B cell (primary cell): ENCODE measurements at regions not wholly inside any gene's neighbourhood (a gene's known extent, or its start where the extent isn't known, plus 50 kb on each side); places are given as distances from the start of the nearest gene placed in this dataset.

ENCODE experiments used
- ATAC-seq: fragments of 200-7000 bp; cut with Tn5 transposase; one replicate; pipeline ENCODE4 v1.10.0; 2021; ENCODE audit warnings: low read depth, mild to moderate bottlenecking, moderate number of reproducible peaks, moderate library complexity
- CTCF ChIA-PET: fragments of 350-600 bp; sonication (Branson Sonifier 250); formaldehyde crosslinking; loops from one replicate; lab custom pipeline; 2021; ENCODE audit warnings: antibody characterized with exemption, inconsistent platforms; lab: Charles Lee
- POLR2A ChIA-PET: fragments of 350-600 bp; sonication (Branson Sonifier 250); formaldehyde crosslinking; loops from one replicate; lab custom pipeline; 2021; ENCODE audit warnings: antibody characterized with exemption; lab: Charles Lee
- DNase-seq: peaks from one replicate; pipeline ENCODE4 v3.0.0; 2013
- H2AFZ ChIP-seq: 2 replicates; pipeline ENCODE4 v1.6.1; 2012; ENCODE audit warnings: mild to moderate bottlenecking, low read depth, low read length; ENCODE audit not compliant: insufficient read depth, poor library complexity, severe bottlenecking
- H3K27ac ChIP-seq, 2 donors: 1 replicate in 1 of 2; 2 replicates in 1 of 2; pipeline ENCODE4 v1.5.1; 2012 to 2013; ENCODE audit warnings: low read length in 2 of 2, mild to moderate bottlenecking in 2 of 2, moderate library complexity in 1 of 2
- H3K27me3 ChIP-seq, 4 experiments: fragments of 200-600 bp in 1 of 4; sonication (generic) in 1 of 4; replicated peaks in 1 of 4; 1 replicate in 2 of 4; 2 replicates in 2 of 4; pipeline versions ENCODE4 v1.6.1 to v1.7.0; 2013 to 2016; ENCODE audit warnings: low read length in 3 of 4, mild to moderate bottlenecking in 2 of 4, mixed read lengths in 1 of 4, moderate library complexity in 1 of 4; ENCODE audit not compliant: insufficient read depth in 4 of 4, control insufficient read depth in 3 of 4; ENCODE audit errors: control extremely low read depth in 1 of 4
- H3K36me3 ChIP-seq, 2 experiments: replicated peaks in 1 of 2; 1 replicate in 1 of 2; 2 replicates in 1 of 2; pipeline versions ENCODE4 v1.6.1 to v1.7.1; 2013; ENCODE audit warnings: low read length in 1 of 2; ENCODE audit not compliant: insufficient read depth in 2 of 2, control insufficient read depth in 1 of 2; ENCODE audit errors: control extremely low read depth in 1 of 2, extremely low read depth in 1 of 2
- H3K4me1 ChIP-seq, 2 donors: fragments of 200-600 bp in 1 of 2; sonication (generic) in 1 of 2; 1 replicate in 1 of 2; 2 replicates in 1 of 2; pipeline versions ENCODE4 v1.5.1 to v1.6.1; 2013 to 2017; ENCODE audit warnings: low read length in 2 of 2; ENCODE audit not compliant: control insufficient read depth in 2 of 2, insufficient read depth in 2 of 2
- H3K4me2 ChIP-seq: replicated peaks from 2 replicates; pipeline ENCODE3; 2012; ENCODE audit warnings: mild to moderate bottlenecking, low read depth, low read length; ENCODE audit not compliant: poor library complexity, severe bottlenecking
- H3K4me3 ChIP-seq, 5 experiments: fragments of 200-600 bp in 1 of 5; sonication (generic) in 1 of 5; 1 replicate in 3 of 5; 2 replicates in 2 of 5; pipeline versions ENCODE4 v1.5.1 to v1.7.0; 2011 to 2016; ENCODE audit warnings: low read length in 4 of 5, mild to moderate bottlenecking in 4 of 5, low read depth in 2 of 5, control low read depth in 1 of 5, moderate library complexity in 1 of 5; ENCODE audit not compliant: insufficient read depth in 1 of 5; ENCODE audit errors: control extremely low read depth in 1 of 5, extremely low read depth in 1 of 5
- H3K79me2 ChIP-seq: fragments of 200-600 bp; sonication (generic); one replicate; pipeline ENCODE4 v1.6.0; 2016; ENCODE audit warnings: low read length; ENCODE audit not compliant: control insufficient read depth, insufficient read depth
- H3K9ac ChIP-seq: fragments of 200-600 bp; sonication (generic); 2 replicates; pipeline ENCODE4 v1.6.1; 2017; ENCODE audit warnings: mild to moderate bottlenecking, low read length, moderate library complexity
- H3K9me3 ChIP-seq, 3 donors: one replicate each; pipeline versions ENCODE4 v1.6.1 to v1.7.1; 2013; ENCODE audit warnings: low read length in 2 of 3; ENCODE audit not compliant: control insufficient read depth in 2 of 3, insufficient read depth in 1 of 3; ENCODE audit errors: control extremely low read depth in 1 of 3
- H4K20me1 ChIP-seq: 2 replicates; pipeline ENCODE4 v1.6.0; 2012; ENCODE audit warnings: mild to moderate bottlenecking, low read length; ENCODE audit not compliant: insufficient read depth, control insufficient read depth, poor library complexity, severe bottlenecking
- H3K27ac Mint-ChIP-seq: one replicate; pipeline ENCODE4 v1.8.0; 2021; ENCODE audit warnings: mixed read lengths
- H3K27me3 Mint-ChIP-seq: one replicate; pipeline ENCODE4 v1.8.0; 2021; ENCODE audit warnings: mixed read lengths
- H3K4me1 Mint-ChIP-seq: one replicate; pipeline ENCODE4 v1.8.0; 2021; ENCODE audit warnings: mixed read lengths
- H3K4me3 Mint-ChIP-seq: one replicate; pipeline ENCODE4 v1.8.0; 2021; ENCODE audit warnings: mixed read lengths
- H3K9me3 Mint-ChIP-seq: one replicate; pipeline ENCODE4 v1.8.0; 2022; ENCODE audit warnings: mixed read lengths; ENCODE audit not compliant: insufficient read depth
- EZH2 ChIP-seq: IDR thresholded peaks from 2 replicates; pipeline ENCODE4 v1.6.1; 2012; ENCODE audit warnings: borderline replicate concordance, low read depth, mild to moderate bottlenecking, moderate library complexity, low read length; ENCODE audit not compliant: insufficient read depth, poor library complexity, severe bottlenecking
- WGBS: methylation state at CpG from one replicate; pipeline ENCODE4 v1.1.5; 2013; ENCODE audit warnings: missing lambda C conversion rate; ENCODE audit not compliant: insufficient coverage; 5-methylcytosine and 5-hydroxymethylcytosine counted together
- intact Hi-C: fragments of 100-400 bp; cut with micrococcal nuclease; formaldehyde crosslinking; loops from one replicate; pipeline ENCODE4 v1.10.0; 2022
- TF ChIP-seq, protein P1 (sequence below): fragments of 200-600 bp; IDR thresholded peaks from one replicate; pipeline ENCODE4 v1.8.0; 2022; ENCODE audit warnings: antibody characterized with exemption, mild to moderate bottlenecking

DNA sequence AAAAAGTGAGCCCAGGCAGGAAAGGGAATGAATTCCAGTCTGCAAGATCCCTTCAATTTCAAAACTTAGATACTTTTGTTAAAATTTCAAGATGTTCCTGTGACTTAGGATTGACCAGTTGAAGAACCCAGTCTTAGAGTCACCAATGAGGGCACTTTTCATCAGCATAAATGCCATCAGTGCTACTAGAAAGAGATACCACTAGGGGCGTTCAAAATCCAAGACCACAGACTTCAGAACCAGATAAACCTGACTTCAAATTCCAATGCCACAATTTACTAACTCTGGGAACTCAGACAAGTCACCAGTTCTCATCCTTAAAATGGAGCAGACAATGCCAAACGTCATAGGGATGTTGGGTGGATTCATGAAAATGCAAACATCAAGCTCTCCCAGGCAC is 523.2 kb downstream of the BUD13 start:
- DNase-seq: no peak
- Histone ChIP-seq H3K27me3 (no peaks in the 10 kb centered on the region), H3K4me1 (no peaks in the 10 kb centered on the region), H3K9ac (no peak overlapping the region), H3K9me3 (peaks cover 0 to 12% (median 0%) of the 10 kb centered on the region in 3 donors), H3K79me2 (no peaks in the 10 kb centered on the region), H3K27ac (no peak overlapping the region), H3K4me2 (no peak overlapping the region), H3K36me3 (no peaks in the 10 kb centered on the region), H2AFZ (no peak overlapping the region), H3K4me3 (no peak overlapping the region), H4K20me1 (no peaks in the 10 kb centered on the region)
- ChIA-PET CTCF (no interaction called here), POLR2A (no interaction called here)
- no peaks in the 10 kb centered on the region for H3K4me1 Mint-ChIP-seq
- WGBS: 90% methylated on average over 2 of the region's 2 CpGs
- H3K9me3 Mint-ChIP-seq: peaks cover 2% of the 10 kb centered on the region
- H3K4me3 Mint-ChIP-seq: no peak overlapping the region
- H3K27me3 Mint-ChIP-seq: no peaks in the 10 kb centered on the region
- TF ChIP-seq EZH2: no peak
- TF ChIP-seq, protein P1, sequence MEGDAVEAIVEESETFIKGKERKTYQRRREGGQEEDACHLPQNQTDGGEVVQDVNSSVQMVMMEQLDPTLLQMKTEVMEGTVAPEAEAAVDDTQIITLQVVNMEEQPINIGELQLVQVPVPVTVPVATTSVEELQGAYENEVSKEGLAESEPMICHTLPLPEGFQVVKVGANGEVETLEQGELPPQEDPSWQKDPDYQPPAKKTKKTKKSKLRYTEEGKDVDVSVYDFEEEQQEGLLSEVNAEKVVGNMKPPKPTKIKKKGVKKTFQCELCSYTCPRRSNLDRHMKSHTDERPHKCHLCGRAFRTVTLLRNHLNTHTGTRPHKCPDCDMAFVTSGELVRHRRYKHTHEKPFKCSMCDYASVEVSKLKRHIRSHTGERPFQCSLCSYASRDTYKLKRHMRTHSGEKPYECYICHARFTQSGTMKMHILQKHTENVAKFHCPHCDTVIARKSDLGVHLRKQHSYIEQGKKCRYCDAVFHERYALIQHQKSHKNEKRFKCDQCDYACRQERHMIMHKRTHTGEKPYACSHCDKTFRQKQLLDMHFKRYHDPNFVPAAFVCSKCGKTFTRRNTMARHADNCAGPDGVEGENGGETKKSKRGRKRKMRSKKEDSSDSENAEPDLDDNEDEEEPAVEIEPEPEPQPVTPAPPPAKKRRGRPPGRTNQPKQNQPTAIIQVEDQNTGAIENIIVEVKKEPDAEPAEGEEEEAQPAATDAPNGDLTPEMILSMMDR: no peak
- H3K27ac Mint-ChIP-seq: no peak overlapping the region
- intact Hi-C loops: no loop called here
- ATAC-seq: no peak

DNA sequence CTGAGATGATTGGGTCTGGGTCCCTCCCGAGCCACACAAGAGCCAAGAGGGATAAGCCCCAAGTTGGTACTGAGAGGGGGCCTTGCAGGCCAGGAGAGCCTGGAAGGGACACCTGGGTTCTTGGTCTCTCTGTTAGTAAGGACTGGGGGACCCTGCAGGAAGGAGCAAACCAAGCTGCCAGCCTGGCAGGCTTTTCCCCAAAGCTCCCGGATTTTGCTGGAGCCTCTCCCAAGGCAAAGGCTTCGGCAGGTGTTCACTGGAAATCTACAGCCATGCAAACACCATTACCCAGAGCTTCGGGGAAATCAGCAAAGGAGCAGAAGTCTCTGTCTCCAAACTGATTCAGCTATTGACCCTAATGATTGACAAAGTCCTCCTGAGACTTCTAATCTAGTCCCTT is 527.9 kb downstream of the BUD13 start:
- no peak overlapping the region for H3K27ac Mint-ChIP-seq
- no peak for ATAC-seq
- Histone ChIP-seq H3K4me2 (no peak overlapping the region), H3K27me3 (no peaks in the 10 kb centered on the region), H3K79me2 (no peaks in the 10 kb centered on the region), H3K27ac (no peak overlapping the region), H3K36me3 (no peaks in the 10 kb centered on the region), H2AFZ (no peak overlapping the region), H3K4me1 (no peaks in the 10 kb centered on the region), H3K4me3 (no peak overlapping the region), H3K9me3 (peaks cover 0 to 1% (median 0%) of the 10 kb centered on the region in 3 donors), H3K9ac (no peak overlapping the region), H4K20me1 (no peaks in the 10 kb centered on the region)
- 69% methylated on average over 3 of the region's 4 CpGs for WGBS
- no peaks in the 10 kb centered on the region for H3K27me3 Mint-ChIP-seq
- intact Hi-C loops: no loop called here
- no peak overlapping the region for H3K4me3 Mint-ChIP-seq
- no peaks in the 10 kb centered on the region for H3K4me1 Mint-ChIP-seq
- CTCF ChIA-PET: no interaction called here
- no peak for DNase-seq
- TF ChIP-seq EZH2: no peak
- TF ChIP-seq, protein P1: no peak
- no peaks in the 10 kb centered on the region for H3K9me3 Mint-ChIP-seq
- POLR2A ChIA-PET: no interaction called here
